ENCODE measurements at regions not wholly inside any gene's neighbourhood (a gene's known extent, or its start where the extent isn't known, plus 50 kb on each side); places are given as distances from the start of the nearest gene placed in this dataset.

GRCh38 chr11:131219646-131220045 lies 150.8 kb upstream of the NTM start:
- no peak for DNase-seq (ENCODE audit: low spot score)
- no peak for TF ChIP-seq CTCF (IDR thresholded peaks at IDR 0.05)

GRCh38 chr11:131223198-131223991 lies 147.0 kb upstream of the NTM start:
- DNase-seq (ENCODE audit: low spot score): no peak
- no peak for TF ChIP-seq CTCF (IDR thresholded peaks at IDR 0.05)
- no peak for ATAC-seq (ENCODE audit: low FRiP score)

More at GRCh38 chr11:131219646-131220045, 150.8 kb upstream of the NTM start:
- ATAC-seq (ENCODE audit: low FRiP score): no peak

GRCh38 chr11:131228378-131228777 lies 142.0 kb upstream of the NTM start:
- no peak for ATAC-seq (ENCODE audit: low FRiP score)
- TF ChIP-seq CTCF (IDR thresholded peaks at IDR 0.05): no peak
- no peak for DNase-seq (ENCODE audit: low spot score)

- ATAC-seq (ENCODE audit: low FRiP score) (no peak), DNase-seq (ENCODE audit: low spot score) (no peak)
- no peak for TF ChIP-seq CTCF (IDR thresholded peaks at IDR 0.05)
Measured at GRCh38 chr11:131229221-131229620, 141.2 kb upstream of the NTM start.

GRCh38 chr11:131231317-131231940 lies 139.0 kb upstream of the NTM start:
- DNase-seq (ENCODE audit: low spot score) (no peak), ATAC-seq (ENCODE audit: low FRiP score) (no peak)
- TF ChIP-seq CTCF (IDR thresholded peaks at IDR 0.05): no peak

GRCh38 chr11:131232261-131232660 lies 138.2 kb upstream of the NTM start:
- DNase-seq (ENCODE audit: low spot score) (no peak), ATAC-seq (ENCODE audit: low FRiP score) (no peak)
- no peak for TF ChIP-seq CTCF (IDR thresholded peaks at IDR 0.05)

- ATAC-seq (ENCODE audit: low FRiP score): no peak
Measured at GRCh38 chr11:131234221-131234620, 136.2 kb upstream of the NTM start.

More at GRCh38 chr11:131234221-131234620, 136.2 kb upstream of the NTM start:
- DNase-seq (ENCODE audit: low spot score): no peak
- no peak for TF ChIP-seq CTCF (IDR thresholded peaks at IDR 0.05)

Measured in omental fat pad (tissue), 3 donors.